GM12892 (cell line): ENCODE measurements at regions not wholly inside any gene's neighbourhood (a gene's known extent, or its start where the extent isn't known, plus 50 kb on each side); places are given as distances from the start of the nearest gene placed in this dataset.
"Not testable (repeated sequence)": the region's sequence is repeated elsewhere in the genome, so short reads cannot be mapped to it uniquely, and the experiment has no call there.

Experiments
- POLR2A ChIP-seq: IDR thresholded peaks from 2 replicates; pipeline ENCODE4 v1.6.1; 2011; ENCODE audit warnings: low read depth, low read length, control low read depth
- POLR2AphosphoS5 ChIP-seq: IDR thresholded peaks from 2 replicates; pipeline ENCODE4 v1.6.1; 2011; ENCODE audit warnings: low read depth, low read length, control low read depth

- TF ChIP-seq POLR2A, POLR2AphosphoS5: not testable (repeated sequence)
Measured at GRCh38 chr1:112827391-112827790, 112.3 kb upstream of the PPM1J start.
